Osteocyte (in vitro differentiated cells): ENCODE measurements at regions not wholly inside any gene's neighbourhood (a gene's known extent, or its start where the extent isn't known, plus 50 kb on each side); places are given as distances from the start of the nearest gene placed in this dataset.

ENCODE experiments used
- DNase-seq: peaks from one replicate; pipeline ENCODE4 v3.0.0; 2021; ENCODE audit warnings: mixed read lengths; ENCODE audit not compliant: unreplicated experiment; ENCODE audit errors: extremely low spot score
- H3K27ac Mint-ChIP-seq: one replicate; pipeline ENCODE4 v1.8.0; 2021; ENCODE audit warnings: mild to moderate bottlenecking, mixed read lengths; ENCODE audit not compliant: unreplicated experiment
- H3K27me3 Mint-ChIP-seq: one replicate; pipeline ENCODE4 v1.8.0; 2021; ENCODE audit warnings: mixed read lengths; ENCODE audit not compliant: unreplicated experiment
- H3K36me3 Mint-ChIP-seq: one replicate; pipeline ENCODE4 v1.8.0; 2021; ENCODE audit warnings: mixed read lengths; ENCODE audit not compliant: unreplicated experiment
- H3K4me1 Mint-ChIP-seq: one replicate; pipeline ENCODE4 v1.8.0; 2021; ENCODE audit warnings: mixed read lengths; ENCODE audit not compliant: unreplicated experiment
- H3K4me3 Mint-ChIP-seq: one replicate; pipeline ENCODE4 v1.8.0; 2021; ENCODE audit warnings: mild to moderate bottlenecking, moderate library complexity, mixed read lengths; ENCODE audit not compliant: unreplicated experiment
- H3K9me3 Mint-ChIP-seq: one replicate; pipeline ENCODE4 v1.8.0; 2021; ENCODE audit warnings: mixed read lengths; ENCODE audit not compliant: unreplicated experiment
- TF ChIP-seq, protein P1 (sequence below): fragments of 200-600 bp; sonication (generic); IDR thresholded peaks from 2 replicates; pipeline ENCODE4 v1.5.0; 2021; ENCODE audit warnings: antibody characterized with exemption, mild to moderate bottlenecking, moderate library complexity

DNA sequence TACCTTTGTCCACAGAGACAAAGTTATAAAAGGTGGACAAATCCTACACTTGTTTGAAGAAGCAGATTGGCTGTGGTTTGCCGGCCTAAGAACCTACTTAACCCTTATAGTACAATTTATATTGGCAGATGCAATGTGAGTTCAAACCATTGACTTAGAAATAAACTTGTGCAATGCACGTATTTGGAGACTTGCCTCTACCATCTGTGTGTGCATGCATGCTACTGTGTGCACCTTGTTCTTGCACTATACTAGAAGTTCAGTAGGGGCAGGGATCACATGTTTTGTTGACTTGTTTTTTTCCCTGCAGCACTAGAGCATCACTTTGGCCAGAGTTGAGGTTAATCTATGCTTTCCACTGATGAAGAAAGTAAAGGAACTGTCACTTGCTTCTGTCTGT, 163.1 kb upstream of the SERP2 start:
- DNase-seq = no peak
- TF ChIP-seq, protein P1, sequence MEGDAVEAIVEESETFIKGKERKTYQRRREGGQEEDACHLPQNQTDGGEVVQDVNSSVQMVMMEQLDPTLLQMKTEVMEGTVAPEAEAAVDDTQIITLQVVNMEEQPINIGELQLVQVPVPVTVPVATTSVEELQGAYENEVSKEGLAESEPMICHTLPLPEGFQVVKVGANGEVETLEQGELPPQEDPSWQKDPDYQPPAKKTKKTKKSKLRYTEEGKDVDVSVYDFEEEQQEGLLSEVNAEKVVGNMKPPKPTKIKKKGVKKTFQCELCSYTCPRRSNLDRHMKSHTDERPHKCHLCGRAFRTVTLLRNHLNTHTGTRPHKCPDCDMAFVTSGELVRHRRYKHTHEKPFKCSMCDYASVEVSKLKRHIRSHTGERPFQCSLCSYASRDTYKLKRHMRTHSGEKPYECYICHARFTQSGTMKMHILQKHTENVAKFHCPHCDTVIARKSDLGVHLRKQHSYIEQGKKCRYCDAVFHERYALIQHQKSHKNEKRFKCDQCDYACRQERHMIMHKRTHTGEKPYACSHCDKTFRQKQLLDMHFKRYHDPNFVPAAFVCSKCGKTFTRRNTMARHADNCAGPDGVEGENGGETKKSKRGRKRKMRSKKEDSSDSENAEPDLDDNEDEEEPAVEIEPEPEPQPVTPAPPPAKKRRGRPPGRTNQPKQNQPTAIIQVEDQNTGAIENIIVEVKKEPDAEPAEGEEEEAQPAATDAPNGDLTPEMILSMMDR = no peak
- H3K4me1 Mint-ChIP-seq = peaks cover 17% of the 10 kb centered on the region
- H3K9me3 Mint-ChIP-seq = peaks cover 8% of the 10 kb centered on the region
- H3K36me3 Mint-ChIP-seq = peaks cover 2% of the 10 kb centered on the region
- no peak overlapping the region for H3K27ac Mint-ChIP-seq
- H3K27me3 Mint-ChIP-seq = peaks cover 8% of the 10 kb centered on the region
- no peak overlapping the region for H3K4me3 Mint-ChIP-seq

GRCh38 chr13:44211286-44211685, 162.3 kb upstream of the SERP2 start:
- Mint-ChIP-seq H3K4me1 (peaks cover 17% of the 10 kb centered on the region), H3K4me3 (no peak overlapping the region), H3K9me3 (peaks cover 5% of the 10 kb centered on the region), H3K27ac (no peak overlapping the region), H3K36me3 (peaks cover 2% of the 10 kb centered on the region), H3K27me3 (peaks cover 8% of the 10 kb centered on the region)
- TF ChIP-seq, protein P1 = no peak
- DNase-seq = no peak

- no peaks in the 10 kb centered on the region for H3K36me3 Mint-ChIP-seq
- TF ChIP-seq, protein P1 = no peak
- no peak for DNase-seq
- H3K9me3 Mint-ChIP-seq = peaks cover 5% of the 10 kb centered on the region
- H3K27ac Mint-ChIP-seq = no peak overlapping the region
- H3K27me3 Mint-ChIP-seq = peaks cover 8% of the 10 kb centered on the region
- H3K4me1 Mint-ChIP-seq = peaks cover 14% of the 10 kb centered on the region
- H3K4me3 Mint-ChIP-seq = no peak overlapping the region
Measured at GRCh38 chr13:44211704-44212346, 161.8 kb upstream of the SERP2 start.

DNA sequence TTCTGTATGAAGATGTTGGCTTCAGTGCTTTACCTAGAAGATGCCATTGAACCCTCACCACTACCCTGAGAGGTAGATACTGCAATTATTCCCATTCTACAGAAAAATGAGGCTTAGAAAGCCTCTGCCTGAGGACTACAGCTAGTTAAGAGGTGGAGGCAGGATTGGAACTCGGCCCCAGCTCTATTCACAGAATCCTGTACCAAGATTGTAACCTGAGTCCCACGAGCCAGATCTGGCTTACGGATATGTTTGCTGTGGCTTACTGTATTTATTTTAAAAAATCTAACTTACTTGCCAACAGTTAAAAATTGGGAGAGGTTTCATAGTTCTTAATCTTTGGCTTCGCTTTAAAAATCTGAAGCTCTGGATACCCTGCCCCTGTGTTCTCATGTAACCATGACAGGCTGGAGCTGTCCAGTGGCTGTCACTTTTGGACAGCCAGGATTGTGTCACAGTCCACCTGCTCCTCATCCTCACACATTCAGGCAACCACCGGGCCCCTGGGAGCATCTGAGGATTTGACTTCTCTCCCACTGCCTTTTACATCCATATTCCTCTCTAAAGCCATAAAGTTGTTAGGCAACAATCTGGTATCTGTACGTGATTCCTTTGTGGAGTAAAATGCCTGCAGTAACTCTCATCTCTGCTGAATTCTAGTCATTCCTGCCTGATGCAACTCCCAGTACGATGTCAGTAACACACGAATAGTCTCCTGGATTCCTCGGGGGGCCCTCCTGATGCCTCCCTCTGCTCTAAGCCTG, 160.8 kb upstream of the SERP2 start:
- Mint-ChIP-seq H3K36me3 (no peaks in the 10 kb centered on the region), H3K4me1 (peaks cover 5% of the 10 kb centered on the region), H3K27me3 (peaks cover 8% of the 10 kb centered on the region), H3K9me3 (peaks cover 4% of the 10 kb centered on the region), H3K27ac (no peak overlapping the region), H3K4me3 (no peak overlapping the region)
- TF ChIP-seq, protein P1 = no peak
- DNase-seq = no peak

DNA sequence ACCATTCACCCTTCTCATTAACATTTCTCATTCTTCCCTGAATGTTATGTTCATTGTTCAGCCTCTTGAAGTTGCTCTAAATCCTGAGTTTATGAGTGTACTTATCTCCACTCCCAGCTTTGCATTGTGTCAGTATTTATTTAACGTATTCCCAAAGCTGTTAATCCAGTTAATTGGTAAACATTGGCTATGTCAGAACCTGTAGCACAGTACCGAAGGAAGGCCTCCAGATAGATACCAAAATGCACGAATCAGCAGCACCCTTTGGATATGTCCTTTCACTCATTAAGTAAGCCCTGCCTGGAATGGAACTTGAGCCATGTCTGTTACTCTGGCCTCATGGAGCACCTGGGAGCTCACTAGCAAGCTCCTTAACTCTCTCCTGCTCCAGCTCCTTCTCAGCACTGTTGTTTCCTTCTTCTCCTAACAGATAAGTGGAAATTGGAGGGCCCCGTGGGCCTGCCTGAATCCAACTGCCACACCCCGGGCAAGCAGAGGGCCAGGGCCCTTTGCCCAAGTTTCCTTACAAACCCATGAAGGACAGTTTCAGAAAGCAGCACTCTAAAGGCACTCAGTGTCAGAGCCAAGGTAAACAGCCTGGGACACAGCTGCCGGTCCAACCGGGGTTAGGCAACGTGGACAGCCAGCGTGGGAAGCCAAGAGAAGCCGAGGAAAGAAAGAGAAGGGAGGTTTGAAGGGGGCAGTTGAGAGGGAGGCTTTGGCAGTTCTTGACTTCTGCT, 155.0 kb upstream of the SERP2 start:
- DNase-seq = no peak
- H3K4me1 Mint-ChIP-seq = peaks cover 5% of the 10 kb centered on the region
- H3K36me3 Mint-ChIP-seq = no peaks in the 10 kb centered on the region
- H3K9me3 Mint-ChIP-seq = no peaks in the 10 kb centered on the region
- H3K27ac Mint-ChIP-seq = no peak overlapping the region
- H3K27me3 Mint-ChIP-seq = no peaks in the 10 kb centered on the region
- TF ChIP-seq, protein P1 = no peak
- H3K4me3 Mint-ChIP-seq = no peak overlapping the region
